ENCODE measurements at regions not wholly inside any gene's neighbourhood (a gene's known extent, or its start where the extent isn't known, plus 50 kb on each side); places are given as distances from the start of the nearest gene placed in this dataset.

DNA sequence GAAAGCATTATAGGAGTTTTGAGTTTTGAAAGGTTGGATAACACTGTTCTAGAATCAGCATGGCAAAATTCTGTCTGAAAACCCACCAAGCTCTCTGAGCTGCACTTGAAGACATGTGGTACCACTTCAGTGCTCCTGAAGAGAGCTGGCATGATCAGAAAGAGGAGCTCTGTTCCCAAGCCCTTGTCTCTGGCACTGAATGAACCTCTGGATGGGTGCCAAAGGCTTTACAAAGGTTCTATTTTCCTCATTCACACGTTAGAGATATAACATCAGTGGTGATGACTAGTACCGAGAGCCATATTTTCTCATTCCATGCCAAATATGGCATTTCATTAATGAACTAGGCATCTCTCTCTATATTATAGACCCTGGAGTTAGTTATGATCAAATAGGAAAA is 301.8 kb upstream of the ID4 start:
- TF ChIP-seq NFYB (IDR thresholded peaks at IDR 0.05; ENCODE audit: insufficient read depth, low read depth, low read length), result no peak
- TF ChIP-seq, protein P1, sequence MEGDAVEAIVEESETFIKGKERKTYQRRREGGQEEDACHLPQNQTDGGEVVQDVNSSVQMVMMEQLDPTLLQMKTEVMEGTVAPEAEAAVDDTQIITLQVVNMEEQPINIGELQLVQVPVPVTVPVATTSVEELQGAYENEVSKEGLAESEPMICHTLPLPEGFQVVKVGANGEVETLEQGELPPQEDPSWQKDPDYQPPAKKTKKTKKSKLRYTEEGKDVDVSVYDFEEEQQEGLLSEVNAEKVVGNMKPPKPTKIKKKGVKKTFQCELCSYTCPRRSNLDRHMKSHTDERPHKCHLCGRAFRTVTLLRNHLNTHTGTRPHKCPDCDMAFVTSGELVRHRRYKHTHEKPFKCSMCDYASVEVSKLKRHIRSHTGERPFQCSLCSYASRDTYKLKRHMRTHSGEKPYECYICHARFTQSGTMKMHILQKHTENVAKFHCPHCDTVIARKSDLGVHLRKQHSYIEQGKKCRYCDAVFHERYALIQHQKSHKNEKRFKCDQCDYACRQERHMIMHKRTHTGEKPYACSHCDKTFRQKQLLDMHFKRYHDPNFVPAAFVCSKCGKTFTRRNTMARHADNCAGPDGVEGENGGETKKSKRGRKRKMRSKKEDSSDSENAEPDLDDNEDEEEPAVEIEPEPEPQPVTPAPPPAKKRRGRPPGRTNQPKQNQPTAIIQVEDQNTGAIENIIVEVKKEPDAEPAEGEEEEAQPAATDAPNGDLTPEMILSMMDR (IDR thresholded peaks at IDR 0.05 in 2 of 3, conservative IDR thresholded peaks at IDR 0.05 in 1 of 3; ENCODE audit: control insufficient read depth in 2 of 3, extremely low read depth in 1 of 3, insufficient read depth in 1 of 3, low read depth in 3 of 3, low read length in 3 of 3), result no peak
- no peak for TF ChIP-seq KAT2A (conservative IDR thresholded peaks at IDR 0.05; ENCODE audit: control insufficient read depth, low read depth, low read length)
- TF ChIP-seq TAF1 (IDR thresholded peaks at IDR 0.05; ENCODE audit: borderline replicate concordance, low read depth, low read length), result no peak
- TF ChIP-seq POLR2A (IDR thresholded peaks at IDR 0.05; ENCODE audit: low read depth, low read length), result no peak
- no peak for TF ChIP-seq ZZZ3 (IDR thresholded peaks at IDR 0.05; ENCODE audit: control insufficient read depth, insufficient read length, low read depth)
- TF ChIP-seq, protein P2, sequence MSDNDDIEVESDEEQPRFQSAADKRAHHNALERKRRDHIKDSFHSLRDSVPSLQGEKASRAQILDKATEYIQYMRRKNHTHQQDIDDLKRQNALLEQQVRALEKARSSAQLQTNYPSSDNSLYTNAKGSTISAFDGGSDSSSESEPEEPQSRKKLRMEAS (IDR thresholded peaks at IDR 0.05; ENCODE audit: low read depth, low read length), result no peak
- TF ChIP-seq CREM (IDR thresholded peaks at IDR 0.05; ENCODE audit: low read depth), result no peak
- no peak for TF ChIP-seq CHD2 (IDR thresholded peaks at IDR 0.05; ENCODE audit: borderline replicate concordance, low read depth, low read length)
- no peak for TF ChIP-seq PAX5 (IDR thresholded peaks at IDR 0.05; ENCODE audit: borderline replicate concordance, low read depth, low read length)
- no peak for TF ChIP-seq JUNB (IDR thresholded peaks at IDR 0.05)
- no peak for TF ChIP-seq BRCA1 (IDR thresholded peaks at IDR 0.05; ENCODE audit: low read depth, low read length)

Measured in GM12878 (cell line).